HFFc6 (cell line): ENCODE measurements at regions not wholly inside any gene's neighbourhood (a gene's known extent, or its start where the extent isn't known, plus 50 kb on each side); places are given as distances from the start of the nearest gene placed in this dataset.

ENCODE experiments used
- DNase-seq: peaks from one replicate; pipeline ENCODE4 v3.0.0-alpha.2; 2018
- H3K27ac Mint-ChIP-seq: 2 replicates; pipeline ENCODE4 v1.8.0; 2020; ENCODE audit warnings: mild to moderate bottlenecking, mixed read lengths
- H3K27me3 Mint-ChIP-seq: 2 replicates; pipeline ENCODE4 v1.8.0; 2021; ENCODE audit warnings: mild to moderate bottlenecking, moderate library complexity, mixed read lengths; ENCODE audit not compliant: insufficient read depth
- H3K36me3 Mint-ChIP-seq: 2 replicates; pipeline ENCODE4 v1.8.0; 2021; ENCODE audit warnings: low read depth, mixed read lengths
- H3K4me1 Mint-ChIP-seq: 2 replicates; pipeline ENCODE4 v1.8.0; 2020; ENCODE audit warnings: low read depth, mixed read lengths
- H3K4me3 Mint-ChIP-seq: 2 replicates; pipeline ENCODE4 v1.8.0; 2020; ENCODE audit warnings: mild to moderate bottlenecking, moderate library complexity, mixed read lengths
- H3K9me3 Mint-ChIP-seq: 2 replicates; pipeline ENCODE4 v1.8.0; 2020; ENCODE audit warnings: mild to moderate bottlenecking, mixed read lengths
- CTCF ChIP-seq: fragments of 200-600 bp; sonication (generic); IDR thresholded peaks from 2 replicates; pipeline ENCODE4 v1.5.0; 2021; ENCODE audit warnings: antibody characterized with exemption, mild to moderate bottlenecking

- peaks cover 2% of the 10 kb centered on the region; the same call in 1 of the 2 replicates for H3K27me3 Mint-ChIP-seq
- H3K9me3 Mint-ChIP-seq: no peaks in the 10 kb centered on the region
- peak overlapping the region; percentile 63 for H3K27ac Mint-ChIP-seq
- peaks cover 16% of the 10 kb centered on the region; the same call in 1 of the 2 replicates for H3K36me3 Mint-ChIP-seq
- peak overlapping the region; percentile 31; the same call in 1 of the 2 replicates for H3K4me3 Mint-ChIP-seq
- no peak for TF ChIP-seq CTCF
- DNase-seq: no peak
- peaks cover 62% of the 10 kb centered on the region for H3K4me1 Mint-ChIP-seq
These were observed 81.2 kb upstream of the ZBTB20 start for GRCh38 chr3:115228266-115228665.

GRCh38 chr3:115232167-115232566 lies 85.1 kb upstream of the ZBTB20 start:
- TF ChIP-seq CTCF: no peak
- Mint-ChIP-seq H3K27me3 (peaks cover 2% of the 10 kb centered on the region; the same call in 1 of the 2 replicates), H3K36me3 (peaks cover 16% of the 10 kb centered on the region; the same call in 1 of the 2 replicates), H3K9me3 (no peaks in the 10 kb centered on the region), H3K4me3 (no peak overlapping the region), H3K4me1 (peaks cover 63% of the 10 kb centered on the region), H3K27ac (peak overlapping the region; percentile 75)
- peak; percentile 28 for DNase-seq

- peaks cover 55% of the 10 kb centered on the region for H3K4me1 Mint-ChIP-seq
- peak; percentile 44 for DNase-seq
- no peak overlapping the region for H3K4me3 Mint-ChIP-seq
- H3K27me3 Mint-ChIP-seq: peaks cover 2% of the 10 kb centered on the region; the same call in 1 of the 2 replicates
- no peaks in the 10 kb centered on the region for H3K9me3 Mint-ChIP-seq
- H3K36me3 Mint-ChIP-seq: peaks cover 15% of the 10 kb centered on the region; the same call in 1 of the 2 replicates
- peak overlapping the region; percentile 75 for H3K27ac Mint-ChIP-seq
- no peak for TF ChIP-seq CTCF
These were observed 85.9 kb upstream of the ZBTB20 start for GRCh38 chr3:115233021-115233420.

GRCh38 chr3:115236496-115236895 lies 89.4 kb upstream of the ZBTB20 start:
- no peaks in the 10 kb centered on the region for H3K27me3 Mint-ChIP-seq

GRCh38 chr3:115239717-115240116 lies 92.6 kb upstream of the ZBTB20 start:
- peak; percentile 93 for DNase-seq
- Mint-ChIP-seq H3K4me3 (peak overlapping the region; percentile 84), H3K9me3 (0 out of 2 replicates have a peak, but pooled peaks cover 4% of the 10 kb centered on the region), H3K27ac (peak overlapping the region; percentile 93), H3K4me1 (peaks cover 55% of the 10 kb centered on the region), H3K36me3 (0 out of 2 replicates have a peak, but pooled peaks cover 4% of the 10 kb centered on the region), H3K27me3 (no peaks in the 10 kb centered on the region)
- TF ChIP-seq CTCF: no peak

More at GRCh38 chr3:115236496-115236895, 89.4 kb upstream of the ZBTB20 start:
- Mint-ChIP-seq H3K27ac (no peak overlapping the region), H3K4me3 (no peak overlapping the region), H3K9me3 (no peaks in the 10 kb centered on the region), H3K4me1 (peaks cover 57% of the 10 kb centered on the region), H3K36me3 (no peaks in the 10 kb centered on the region)
- TF ChIP-seq CTCF: no peak
- DNase-seq: no peak
